ENCODE measurements at regions not wholly inside any gene's neighbourhood (a gene's known extent, or its start where the extent isn't known, plus 50 kb on each side); places are given as distances from the start of the nearest gene placed in this dataset.

DNA sequence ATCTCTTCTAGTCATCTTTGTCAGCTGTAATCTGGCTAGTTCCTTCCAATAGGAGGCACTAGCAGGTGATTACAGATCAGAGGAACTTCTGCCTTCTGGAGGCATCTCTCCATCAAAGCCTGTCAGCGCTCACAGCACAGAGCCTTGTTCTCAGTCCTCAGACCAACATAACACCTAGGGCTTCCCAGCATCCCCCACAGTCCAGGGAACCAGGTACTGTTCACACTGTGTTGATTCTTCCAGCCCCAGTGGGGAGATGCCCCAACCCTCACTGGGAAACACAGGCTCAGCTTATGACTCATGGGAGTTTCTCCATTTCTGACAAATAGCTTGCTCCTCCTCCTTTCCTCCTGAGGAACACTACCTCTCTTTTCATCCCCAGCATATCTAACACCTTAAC is 601.7 kb downstream of the CBLN2 start:
- DNase-seq (ENCODE audit: insufficient read length, low spot score) (no peak), FAIRE-seq (no peak)

DNA sequence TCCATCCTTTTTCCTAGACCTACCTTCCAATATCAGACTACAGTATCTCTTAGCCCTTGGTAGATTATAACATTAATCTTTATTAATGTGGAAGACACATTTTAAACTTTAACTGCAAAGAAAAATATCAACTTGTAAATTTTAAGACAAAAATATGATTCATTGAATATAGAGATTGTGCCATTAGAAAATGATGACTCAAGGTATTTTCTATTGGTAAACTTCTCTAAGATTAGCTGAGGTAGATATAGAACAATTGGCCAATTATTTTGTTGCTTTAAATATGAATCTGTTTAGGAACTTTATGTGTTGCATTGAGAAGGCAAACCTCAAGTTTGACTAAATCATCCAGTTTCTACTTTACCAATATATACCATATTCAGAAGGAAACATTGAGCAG is 604.7 kb downstream of the CBLN2 start:
- FAIRE-seq (no peak), DNase-seq (ENCODE audit: insufficient read length, low spot score) (no peak)

DNA sequence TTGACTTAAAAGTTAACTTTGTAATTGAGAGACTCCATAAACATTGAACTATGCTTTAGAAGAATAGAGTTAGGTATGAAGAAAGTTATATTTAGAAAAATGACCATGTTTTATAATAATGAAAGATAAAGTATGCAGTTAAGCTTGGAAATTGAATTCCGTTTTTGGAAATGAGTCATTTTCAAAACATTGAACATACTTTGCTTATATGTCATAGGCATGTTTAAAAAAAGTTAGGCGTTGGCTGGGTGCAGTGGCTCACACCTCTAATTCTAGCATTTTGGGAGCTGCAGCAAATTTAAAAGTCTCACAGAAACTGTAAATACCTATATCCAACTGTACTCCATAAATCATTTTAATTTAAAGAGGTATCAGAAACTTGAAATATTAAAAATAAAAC is 607.4 kb downstream of the CBLN2 start:
- no peak for DNase-seq (ENCODE audit: insufficient read length, low spot score)
- no peak for FAIRE-seq

DNA sequence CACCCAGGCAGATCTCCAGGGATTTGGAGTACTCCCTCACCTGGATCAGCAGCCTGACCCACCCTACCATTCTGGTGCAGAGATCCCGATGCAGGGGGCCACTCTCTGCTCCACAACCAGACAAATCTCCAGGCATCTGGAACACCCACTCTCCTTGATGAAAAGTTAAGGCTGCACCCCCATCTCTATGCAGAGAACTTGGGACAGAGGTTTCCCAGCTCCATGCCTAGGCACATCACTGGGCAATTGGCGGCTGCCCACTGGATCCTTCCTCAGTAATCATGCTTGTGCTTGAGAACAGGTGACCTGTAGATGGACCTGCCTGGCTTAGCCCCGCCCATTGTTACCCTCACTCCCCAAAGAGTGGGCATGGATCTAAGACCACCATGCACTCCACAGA is 624.9 kb downstream of the CBLN2 start:
- no peak for FAIRE-seq

DNA sequence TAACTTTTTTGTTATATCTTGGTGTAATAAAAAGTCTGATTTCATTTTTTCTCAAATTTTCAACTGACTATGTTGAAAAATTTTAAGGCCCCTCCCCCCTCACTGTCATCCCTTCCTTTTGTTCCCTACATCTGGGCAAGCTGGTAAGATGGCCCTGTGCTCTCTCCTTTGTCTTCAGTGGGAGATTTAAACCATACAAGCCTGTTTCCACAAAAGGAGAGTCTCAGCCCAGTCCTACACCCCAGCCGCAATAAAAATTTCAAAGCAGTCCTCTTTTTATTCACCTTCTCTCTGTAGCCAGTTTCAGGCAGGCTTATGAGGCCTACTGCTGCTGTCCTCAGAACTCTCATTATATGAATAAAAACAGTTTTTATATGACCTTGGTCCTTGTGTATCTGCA is 630.5 kb downstream of the CBLN2 start:
- FAIRE-seq (no peak), DNase-seq (ENCODE audit: insufficient read length, low spot score) (no peak)

More for the DNA sequence above, 624.9 kb downstream of the CBLN2 start:
- no peak for DNase-seq (ENCODE audit: insufficient read length, low spot score)

DNA sequence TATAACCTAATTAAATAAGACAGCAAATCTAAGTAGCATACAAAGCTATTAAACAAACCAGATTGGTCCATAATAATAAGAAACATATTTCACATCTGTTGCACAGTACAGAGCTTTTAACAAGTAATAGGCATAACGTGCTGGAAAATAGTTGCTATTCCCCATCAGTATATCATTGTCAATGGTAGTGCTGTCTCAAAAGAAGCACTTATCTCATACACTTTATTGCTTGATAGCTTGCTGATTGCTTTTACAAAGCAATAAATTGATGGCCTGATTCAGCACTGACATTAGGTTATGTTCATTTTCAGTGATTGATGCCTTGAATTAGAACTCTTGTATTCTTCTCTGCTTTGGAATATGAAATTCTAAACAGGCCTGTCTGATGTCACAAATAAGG is 641.7 kb downstream of the CBLN2 start:
- DNase-seq (ENCODE audit: insufficient read length, low spot score): no peak

DNA sequence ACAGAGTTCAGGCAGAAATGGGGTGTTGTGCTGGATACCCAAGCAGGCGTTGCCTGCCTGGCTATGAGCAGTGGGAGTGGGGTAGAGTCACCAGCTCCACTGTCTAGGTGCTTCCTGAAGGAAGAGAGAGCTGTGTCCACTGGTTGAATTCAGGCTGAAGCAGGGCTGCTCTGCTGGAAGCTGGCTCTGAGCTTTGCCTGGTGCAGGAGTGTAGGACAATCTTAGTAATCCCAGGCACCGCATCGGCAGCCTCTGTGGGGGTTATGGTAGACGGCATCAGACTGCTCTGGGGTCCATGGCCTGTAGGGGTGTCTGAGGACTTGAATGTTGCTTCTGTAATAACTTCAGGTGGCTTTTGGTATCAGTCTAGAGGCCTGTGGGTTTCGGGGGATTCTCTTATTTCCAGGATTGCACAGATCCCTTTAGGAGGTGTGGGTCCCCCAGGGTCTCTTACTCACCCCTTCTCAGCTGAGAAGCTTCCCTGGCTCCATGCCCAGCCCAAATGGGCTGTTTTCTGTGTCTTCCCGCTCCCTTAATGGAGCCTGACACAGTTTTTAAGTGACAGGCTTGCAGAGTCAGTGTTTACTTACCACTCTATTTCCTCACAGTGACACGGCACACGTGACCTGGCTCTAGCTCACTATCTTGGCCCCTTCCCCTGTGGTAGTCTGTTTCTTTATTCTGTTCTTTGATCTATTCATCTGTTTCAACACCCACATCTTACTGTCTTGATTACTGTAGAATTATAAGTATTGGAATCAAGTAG is 644.3 kb downstream of the CBLN2 start:
- FAIRE-seq: no peak
- no peak for DNase-seq (ENCODE audit: insufficient read length, low spot score)

More for the DNA sequence above, 641.7 kb downstream of the CBLN2 start:
- FAIRE-seq: no peak

DNA sequence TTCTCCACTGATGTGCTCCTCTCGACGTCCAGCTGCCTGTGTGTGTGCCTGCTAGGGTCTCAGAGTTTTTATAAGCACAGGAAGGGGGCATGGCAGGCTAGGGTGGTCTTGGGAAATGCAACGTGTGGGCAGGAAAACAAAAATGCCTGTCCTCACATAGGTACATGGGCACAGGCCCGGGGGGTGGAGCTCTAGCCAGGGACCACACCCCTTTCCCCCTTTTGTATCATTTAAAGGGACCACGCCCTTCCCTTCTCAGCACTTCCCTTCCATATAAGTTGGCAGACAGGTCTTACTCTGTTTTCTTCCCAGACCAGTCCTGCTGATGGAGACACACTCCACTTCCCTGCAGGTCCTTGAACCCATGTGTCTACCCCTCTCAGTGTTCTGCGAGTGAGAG is 645.0 kb downstream of the CBLN2 start:
- no peak for DNase-seq (ENCODE audit: insufficient read length, low spot score)
- FAIRE-seq: no peak

DNA sequence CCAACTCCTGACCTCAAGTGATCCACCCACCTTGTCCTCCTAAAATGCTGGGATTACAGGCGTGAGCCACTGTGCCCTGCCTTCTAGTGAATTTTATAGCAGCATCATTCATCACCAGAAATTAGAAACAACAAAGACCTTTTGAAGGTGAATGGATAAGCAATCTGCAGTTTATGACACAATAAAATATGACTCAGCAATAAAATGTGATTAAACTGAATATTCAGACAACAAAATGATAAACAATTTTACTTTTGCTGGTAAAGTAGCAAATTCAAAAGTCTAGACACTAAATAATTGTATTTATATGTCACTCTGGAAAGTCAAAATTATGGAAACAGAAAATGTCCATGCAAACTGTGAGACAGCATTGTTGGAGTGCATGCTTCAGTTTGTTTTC is 656.6 kb downstream of the CBLN2 start:
- DNase-seq (ENCODE audit: insufficient read length, low spot score) (no peak), FAIRE-seq (no peak)

DNA sequence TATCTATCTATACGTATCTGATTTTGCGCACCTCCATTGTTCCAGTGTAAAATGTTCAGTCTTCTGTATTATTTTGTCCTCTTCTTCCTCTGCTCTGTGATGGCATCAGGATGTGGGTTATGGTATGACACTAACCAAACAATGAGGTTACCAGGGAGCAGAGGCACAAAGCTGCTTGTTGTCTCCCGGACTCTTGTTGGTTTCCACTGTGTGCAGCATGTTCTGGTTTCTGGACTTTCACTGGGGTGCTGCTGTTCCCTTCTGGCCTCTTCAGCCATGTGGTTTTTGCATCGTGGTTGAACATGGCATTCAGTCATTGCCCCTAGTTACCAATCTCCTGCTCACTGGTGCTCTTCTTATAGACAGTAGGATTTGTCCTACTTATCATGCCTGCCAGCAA is 665.9 kb downstream of the CBLN2 start:
- DNase-seq (ENCODE audit: insufficient read length, low spot score): no peak
- FAIRE-seq: no peak

DNA sequence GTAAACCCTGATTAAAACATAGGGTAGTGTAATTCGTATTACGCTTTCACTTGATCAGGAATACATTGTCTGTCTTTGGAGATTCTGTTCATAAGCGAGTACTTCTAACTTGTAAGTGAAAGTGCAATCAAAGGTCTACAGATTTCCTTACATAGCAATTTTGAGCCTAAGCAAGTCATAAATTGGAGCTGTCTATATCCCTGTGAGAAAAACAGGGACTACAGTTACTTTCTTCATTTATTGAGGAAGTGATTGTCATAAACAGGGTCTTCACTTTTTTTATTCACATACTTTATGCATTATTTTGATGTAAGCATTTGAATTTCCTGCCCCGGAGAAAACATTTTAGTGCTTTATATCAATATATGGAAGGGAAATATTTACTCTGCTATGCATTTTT is 670.4 kb downstream of the CBLN2 start:
- FAIRE-seq (no peak), DNase-seq (ENCODE audit: insufficient read length, low spot score) (no peak)

DNA sequence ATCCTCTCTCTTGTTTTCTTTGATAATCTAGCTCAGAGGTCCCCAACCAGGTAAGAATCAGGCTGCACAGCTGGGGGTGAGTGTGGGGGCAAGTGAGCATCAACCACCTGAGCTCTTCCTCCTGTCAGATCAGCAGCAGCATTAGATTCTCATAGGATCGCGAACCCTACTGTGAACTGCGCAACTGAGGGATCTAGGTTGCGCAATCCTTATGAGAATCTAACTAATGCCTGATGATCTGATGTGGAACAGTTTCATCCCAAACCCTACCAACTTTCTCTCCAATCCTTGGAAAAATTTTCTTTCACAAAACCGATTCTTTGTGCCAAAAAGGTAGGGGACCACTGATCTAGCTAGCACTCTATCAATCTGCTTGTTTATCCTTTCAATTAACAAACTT is 678.3 kb downstream of the CBLN2 start:
- FAIRE-seq (no peak), DNase-seq (ENCODE audit: insufficient read length, low spot score) (no peak)

DNA sequence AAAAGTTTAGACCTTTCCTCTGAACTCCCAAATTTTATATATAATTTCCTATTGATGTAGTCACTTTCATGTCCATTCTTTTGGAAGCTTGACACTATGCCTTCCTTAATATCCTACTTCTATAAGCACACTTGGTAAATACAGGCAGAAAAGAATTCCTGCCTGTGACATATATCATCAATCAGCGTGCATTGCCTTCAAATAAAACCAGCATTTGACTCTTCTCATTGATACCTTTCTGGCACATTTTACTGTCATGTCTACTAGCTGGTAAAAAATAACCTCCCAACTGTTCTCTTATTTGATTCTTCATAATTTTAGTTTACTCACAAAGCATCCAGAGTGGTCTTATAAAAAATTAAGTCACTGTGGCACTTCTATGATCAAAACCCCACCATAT is 693.5 kb downstream of the CBLN2 start:
- FAIRE-seq: no peak

DNA sequence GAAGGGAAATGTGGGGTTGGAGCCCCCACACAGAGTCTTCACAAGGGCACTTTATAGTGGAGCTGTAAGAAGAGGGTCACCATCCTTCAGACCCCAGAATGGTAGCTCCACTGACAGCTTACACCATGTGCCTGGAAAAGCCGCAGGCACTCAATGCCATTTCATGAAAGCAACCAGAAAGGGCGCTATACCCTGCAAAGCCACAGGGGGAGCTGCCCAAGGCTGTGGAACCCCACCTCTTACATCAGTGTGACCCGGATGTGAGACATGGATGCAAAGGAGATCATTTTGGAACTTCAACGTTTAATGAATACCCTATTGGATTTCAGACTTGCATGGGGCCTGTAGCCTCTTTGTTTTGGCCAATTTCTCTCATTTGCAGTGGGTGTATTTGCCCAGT is 694.7 kb downstream of the CBLN2 start:
- DNase-seq (ENCODE audit: insufficient read length, low spot score) (no peak), FAIRE-seq (no peak)

More for the DNA sequence above, 693.5 kb downstream of the CBLN2 start:
- no peak for DNase-seq (ENCODE audit: insufficient read length, low spot score)

DNA sequence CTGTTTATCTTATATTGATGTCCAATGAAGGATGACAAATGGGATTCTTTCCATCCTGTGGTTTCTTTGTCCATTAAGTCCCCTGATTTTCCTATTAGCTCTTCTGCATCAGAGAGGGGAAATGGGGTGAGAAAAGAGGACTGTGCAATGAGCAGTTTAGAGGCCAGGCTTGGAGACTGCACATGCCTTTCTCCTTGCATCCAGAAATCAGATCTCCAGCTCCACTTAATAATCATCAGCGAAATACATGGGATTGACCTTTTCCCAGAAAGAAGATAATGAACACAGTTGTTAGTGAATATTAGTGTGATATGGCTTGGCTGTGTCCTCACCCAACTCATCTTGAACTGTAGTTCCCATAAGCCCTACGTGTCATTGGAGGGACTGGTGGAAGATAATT is 697.4 kb downstream of the CBLN2 start:
- FAIRE-seq (no peak), DNase-seq (ENCODE audit: insufficient read length, low spot score) (no peak)

DNA sequence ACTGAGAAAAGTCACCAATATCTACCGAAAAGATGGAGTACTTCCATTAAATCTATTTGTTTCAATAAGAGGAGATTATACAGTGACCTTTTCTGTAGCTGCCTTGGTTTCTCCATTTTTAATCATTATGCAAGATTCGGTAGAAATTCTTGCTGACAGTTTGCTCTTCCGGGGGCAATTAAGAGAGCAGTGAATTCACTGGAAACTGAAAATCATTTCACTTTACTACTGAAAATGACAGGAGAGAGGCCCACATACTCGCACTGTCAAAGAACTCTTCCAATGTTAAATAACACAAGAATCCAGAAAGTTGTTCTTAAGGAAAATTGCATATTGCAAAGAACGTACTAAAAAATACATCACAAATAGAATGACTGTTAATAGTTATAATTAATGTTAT is 699.3 kb downstream of the CBLN2 start:
- DNase-seq (ENCODE audit: insufficient read length, low spot score): no peak

DNA sequence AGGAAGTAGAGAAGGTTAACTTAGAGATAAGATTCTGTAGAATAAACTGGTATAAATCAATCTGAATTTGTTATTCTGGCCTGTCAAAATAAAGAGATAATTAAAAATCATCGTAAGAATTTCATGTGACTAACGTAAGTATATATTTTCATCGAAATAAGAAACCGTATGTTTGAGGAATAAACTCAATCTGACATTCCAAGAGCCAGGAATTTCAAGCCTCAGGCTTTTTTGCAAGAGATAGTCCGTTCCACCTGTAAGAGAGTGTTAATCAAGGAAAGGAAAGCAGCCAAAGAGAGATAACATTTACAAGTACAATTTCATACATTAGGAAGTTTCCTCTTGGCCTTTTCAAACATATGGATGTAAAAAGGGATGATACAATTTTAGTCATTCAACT is 701.5 kb downstream of the CBLN2 start:
- no peak for FAIRE-seq

More for the DNA sequence above, 699.3 kb downstream of the CBLN2 start:
- no peak for FAIRE-seq

DNA sequence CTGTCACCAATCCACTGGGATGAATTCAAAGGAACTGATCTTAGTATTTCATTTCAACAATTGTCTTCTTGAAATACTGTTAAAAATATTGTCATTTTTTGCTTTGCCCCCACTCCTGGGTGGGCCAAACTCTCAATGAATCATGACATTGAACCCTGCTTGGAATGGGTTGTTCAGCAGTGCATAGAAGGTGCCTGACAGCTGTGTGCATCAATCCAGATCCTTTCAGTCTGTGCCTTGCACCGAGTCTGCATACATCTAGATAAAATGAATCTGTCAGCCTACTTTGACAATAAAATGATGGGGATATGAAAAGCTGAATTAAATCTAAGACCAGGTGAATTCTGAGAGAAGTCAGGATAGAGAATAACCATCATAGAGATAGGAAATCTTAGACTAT is 706.6 kb downstream of the CBLN2 start:
- FAIRE-seq (no peak), DNase-seq (ENCODE audit: insufficient read length, low spot score) (no peak)

More for the DNA sequence above, 701.5 kb downstream of the CBLN2 start:
- DNase-seq (ENCODE audit: insufficient read length, low spot score): no peak

DNA sequence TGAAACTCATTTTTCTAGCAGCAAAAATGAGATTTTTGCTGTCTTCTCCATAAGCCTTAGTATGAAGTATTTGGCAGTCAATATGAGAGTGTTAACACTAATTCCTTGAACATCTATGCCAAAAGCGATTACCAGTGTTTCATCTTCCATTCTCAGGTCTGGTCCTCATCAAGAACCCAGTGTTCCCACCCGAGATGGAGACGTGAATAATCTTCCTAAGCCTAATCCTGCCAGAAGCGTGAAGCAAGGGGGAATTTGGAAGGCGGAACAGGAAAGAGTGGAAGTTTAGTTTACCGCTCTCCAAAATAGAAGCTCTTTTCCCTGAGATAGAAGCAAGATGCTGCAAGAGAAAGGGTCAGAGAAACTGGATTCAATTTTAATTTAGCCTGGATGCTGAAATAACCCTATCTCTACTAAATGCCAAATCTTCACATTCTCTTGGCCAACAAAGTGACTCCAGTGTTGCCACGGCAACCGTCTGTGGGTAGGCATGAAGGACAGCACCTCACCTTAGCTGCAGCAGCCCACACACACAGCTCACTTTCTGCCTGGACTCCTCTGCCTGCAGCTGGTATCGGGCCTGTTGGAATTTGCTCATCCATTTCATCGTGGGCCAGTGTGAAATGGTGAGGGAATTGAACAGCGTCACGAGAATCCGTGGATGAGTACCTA is 711.1 kb downstream of the CBLN2 start:
- no peak for FAIRE-seq

DNA sequence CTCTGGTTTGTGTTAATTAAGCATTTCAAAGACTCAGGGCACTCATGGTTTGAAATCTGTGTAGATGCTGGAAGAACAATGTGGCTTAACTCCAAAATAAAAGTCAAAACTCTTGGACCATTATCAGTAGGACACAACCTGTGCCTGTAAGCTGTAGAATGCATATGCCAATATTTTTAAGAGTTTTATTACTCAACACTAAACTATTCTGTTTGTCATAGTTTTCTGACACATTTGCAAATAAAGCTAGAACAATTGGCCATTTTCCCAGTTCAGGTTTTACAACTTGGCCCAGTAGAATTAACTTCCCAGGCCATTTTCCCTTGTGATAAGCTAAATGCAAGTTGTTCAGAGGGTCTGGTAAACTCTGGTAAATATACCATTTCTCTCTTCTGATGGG is 713.1 kb downstream of the CBLN2 start:
- DNase-seq (ENCODE audit: insufficient read length, low spot score) (no peak), FAIRE-seq (no peak)

More for the DNA sequence above, 711.1 kb downstream of the CBLN2 start:
- no peak for DNase-seq (ENCODE audit: insufficient read length, low spot score)

DNA sequence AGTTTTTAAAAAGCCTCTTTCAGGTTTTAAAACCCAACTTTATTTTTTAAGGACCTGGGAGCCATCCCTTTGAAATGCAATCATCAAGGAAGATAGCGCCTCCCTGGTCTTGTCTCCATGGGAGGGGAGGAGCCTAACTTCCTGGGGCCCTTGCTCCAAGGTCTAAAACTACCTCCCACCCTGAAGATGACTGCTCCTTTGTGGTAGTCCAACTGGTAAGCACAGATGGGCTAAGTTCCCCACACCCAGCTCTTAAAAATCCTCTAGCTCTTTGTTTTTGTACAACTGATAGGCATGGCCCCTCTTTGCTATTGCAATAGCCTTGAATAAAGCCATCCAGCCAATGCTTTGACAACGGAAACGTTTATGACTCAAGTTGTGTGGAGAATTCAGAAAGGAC is 716.8 kb downstream of the CBLN2 start:
- DNase-seq (ENCODE audit: insufficient read length, low spot score) (no peak), FAIRE-seq (no peak)

DNA sequence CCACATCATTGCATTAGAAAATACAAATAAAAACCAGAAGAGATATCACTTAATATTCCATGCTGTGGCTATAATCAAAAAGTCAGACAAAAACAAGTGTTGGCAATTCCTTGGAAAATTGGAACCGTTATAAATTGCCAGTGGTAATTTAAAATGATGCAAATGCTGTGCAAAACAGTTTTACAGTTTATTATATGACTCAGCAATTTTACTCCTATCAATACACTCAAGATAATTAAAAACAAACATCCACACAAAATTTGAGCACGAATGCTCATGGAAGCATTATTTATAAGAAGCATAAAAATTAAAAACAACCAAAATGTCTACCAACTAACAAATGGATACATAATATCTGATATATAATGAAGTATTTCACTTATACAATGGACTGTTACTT is 728.8 kb downstream of the CBLN2 start:
- FAIRE-seq (no peak), DNase-seq (ENCODE audit: insufficient read length, low spot score) (no peak)
